Lower lobe of right lung (tissue), 2 donors: ENCODE measurements at regions not wholly inside any gene's neighbourhood (a gene's known extent, or its start where the extent isn't known, plus 50 kb on each side); places are given as distances from the start of the nearest gene placed in this dataset.
"Not testable (repeated sequence)": the region's sequence is repeated elsewhere in the genome, so short reads cannot be mapped to it uniquely, and the experiment has no call there.

Experiments used
- ATAC-seq, 2 donors: fragments of 200-7000 bp; cut with Tn5 transposase; one replicate each; pipeline ENCODE4 v1.9.1; 2020 to 2022; ENCODE audit warnings: mild to moderate bottlenecking in 2 of 2, moderate library complexity in 2 of 2
- DNase-seq: peaks from one replicate; pipeline ENCODE4 v3.0.0-alpha.2; 2020
- H3K27ac ChIP-seq: fragments of 200-600 bp; one replicate; pipeline ENCODE4 v1.8.0; 2022
- H3K27me3 ChIP-seq: fragments of 200-600 bp; one replicate; pipeline ENCODE4 v1.8.0; 2022; ENCODE audit warnings: low read depth
- H3K36me3 ChIP-seq: fragments of 200-600 bp; one replicate; pipeline ENCODE4 v1.8.0; 2022; ENCODE audit warnings: mild to moderate bottlenecking
- H3K4me1 ChIP-seq: fragments of 200-600 bp; one replicate; pipeline ENCODE4 v1.8.0; 2022
- H3K4me3 ChIP-seq: fragments of 200-600 bp; one replicate; pipeline ENCODE4 v1.8.0; 2022; ENCODE audit warnings: mild to moderate bottlenecking
- H3K9me3 ChIP-seq: fragments of 200-600 bp; one replicate; pipeline ENCODE4 v1.8.0; 2022
- intact Hi-C: fragments of 100-400 bp; cut with DNase I; formaldehyde crosslinking; loops from one replicate; pipeline ENCODE4 v1.11.0; 2022
- TF ChIP-seq, protein P1 (sequence below): fragments of 200-600 bp; IDR thresholded peaks from one replicate; pipeline ENCODE4 v1.8.0; 2022; ENCODE audit warnings: antibody characterized with exemption, mild to moderate bottlenecking
- donor health status: DM: no; HTN: yes; CAD: no; lungs with severe emphysema.

DNA sequence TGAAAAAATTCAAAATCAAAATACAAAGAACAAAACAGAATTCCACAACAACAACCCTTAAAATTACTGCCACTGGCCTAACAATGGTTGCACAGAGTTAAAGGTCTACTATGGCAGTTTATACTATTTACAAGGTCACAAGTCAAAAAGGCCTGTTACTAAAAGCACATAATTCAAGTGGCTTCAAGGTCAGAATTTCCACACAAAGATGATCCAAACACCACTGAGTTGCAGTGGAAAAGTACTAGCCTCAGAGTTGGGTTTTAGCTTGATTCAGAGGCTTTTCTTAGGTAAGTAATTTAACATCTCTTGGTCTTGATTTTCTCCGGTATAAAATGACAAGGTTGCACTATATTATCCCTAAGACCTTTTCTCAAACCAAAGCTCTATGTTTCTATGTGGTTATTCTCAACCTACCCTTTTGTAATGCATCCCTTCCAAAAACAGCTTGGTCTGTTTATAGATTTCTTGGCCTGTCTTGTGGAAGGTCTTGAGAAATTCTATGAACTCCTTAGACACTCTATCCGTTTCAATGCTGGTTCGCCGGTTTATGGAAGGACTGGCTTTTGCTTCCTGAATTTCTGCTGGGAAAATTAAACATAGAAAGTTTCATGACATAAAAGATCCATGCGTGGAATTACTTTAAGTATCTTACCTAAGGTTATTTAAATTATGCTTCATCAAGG, 69.5 kb downstream of the MDH2 start:
- ATAC-seq, H3K27me3 ChIP-seq, H3K36me3 ChIP-seq, H3K27ac ChIP-seq, intact Hi-C loops, H3K9me3 ChIP-seq, DNase-seq, H3K4me1 ChIP-seq, H3K4me3 ChIP-seq: not testable (repeated sequence)

DNA sequence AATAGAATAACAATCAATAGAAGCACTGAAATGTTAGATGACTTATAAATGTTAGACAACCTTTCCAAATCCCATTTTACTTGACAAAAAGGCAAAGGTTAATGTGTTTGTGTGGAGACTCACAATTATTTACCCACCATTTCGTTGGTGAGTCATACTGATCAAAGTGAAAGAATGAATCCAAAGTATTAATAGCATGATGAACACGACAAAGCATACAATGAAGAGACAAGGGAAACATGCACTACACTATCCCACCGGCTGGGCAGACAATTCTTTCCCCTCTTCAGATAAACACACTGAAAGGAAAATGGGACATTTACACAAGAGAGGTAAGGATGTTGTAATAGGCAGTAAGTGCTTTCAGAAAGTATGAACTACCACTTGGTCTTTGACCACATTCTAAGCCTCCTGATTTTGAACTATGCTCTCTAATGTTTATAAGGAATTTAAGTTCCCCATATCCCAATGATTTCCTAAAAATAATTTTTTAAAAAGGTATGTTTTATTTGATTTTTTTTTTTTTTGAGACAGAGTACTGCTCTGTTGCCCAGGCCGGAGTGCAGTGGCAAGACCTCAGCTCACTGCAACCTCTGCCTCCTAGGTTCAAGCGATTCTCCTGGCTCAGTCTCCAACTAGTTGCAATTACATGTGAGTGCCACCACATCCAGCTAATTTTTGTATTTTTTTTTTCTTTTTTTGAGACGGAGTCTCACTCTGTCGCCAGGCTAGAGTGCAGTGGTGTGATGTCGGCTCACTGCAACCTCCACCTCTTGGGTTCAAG, 70.5 kb downstream of the MDH2 start:
- H3K36me3 ChIP-seq, H3K27ac ChIP-seq, DNase-seq, H3K9me3 ChIP-seq, H3K4me1 ChIP-seq, H3K27me3 ChIP-seq, intact Hi-C loops, H3K4me3 ChIP-seq: not testable (repeated sequence)
- ATAC-seq = peak; percentile 51 to 59

GRCh38 chr7:76121044-76121443, 73.1 kb downstream of the MDH2 start:
- no peak for DNase-seq
- H3K4me3 ChIP-seq = no peak overlapping the region
- no peaks in the 10 kb centered on the region for H3K36me3 ChIP-seq
- TF ChIP-seq, protein P1, sequence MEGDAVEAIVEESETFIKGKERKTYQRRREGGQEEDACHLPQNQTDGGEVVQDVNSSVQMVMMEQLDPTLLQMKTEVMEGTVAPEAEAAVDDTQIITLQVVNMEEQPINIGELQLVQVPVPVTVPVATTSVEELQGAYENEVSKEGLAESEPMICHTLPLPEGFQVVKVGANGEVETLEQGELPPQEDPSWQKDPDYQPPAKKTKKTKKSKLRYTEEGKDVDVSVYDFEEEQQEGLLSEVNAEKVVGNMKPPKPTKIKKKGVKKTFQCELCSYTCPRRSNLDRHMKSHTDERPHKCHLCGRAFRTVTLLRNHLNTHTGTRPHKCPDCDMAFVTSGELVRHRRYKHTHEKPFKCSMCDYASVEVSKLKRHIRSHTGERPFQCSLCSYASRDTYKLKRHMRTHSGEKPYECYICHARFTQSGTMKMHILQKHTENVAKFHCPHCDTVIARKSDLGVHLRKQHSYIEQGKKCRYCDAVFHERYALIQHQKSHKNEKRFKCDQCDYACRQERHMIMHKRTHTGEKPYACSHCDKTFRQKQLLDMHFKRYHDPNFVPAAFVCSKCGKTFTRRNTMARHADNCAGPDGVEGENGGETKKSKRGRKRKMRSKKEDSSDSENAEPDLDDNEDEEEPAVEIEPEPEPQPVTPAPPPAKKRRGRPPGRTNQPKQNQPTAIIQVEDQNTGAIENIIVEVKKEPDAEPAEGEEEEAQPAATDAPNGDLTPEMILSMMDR = no peak
- no peak overlapping the region for H3K27ac ChIP-seq
- no peaks in the 10 kb centered on the region for H3K27me3 ChIP-seq
- intact Hi-C loops = no loop called here
- ATAC-seq = no peak
- H3K4me1 ChIP-seq = no peaks in the 10 kb centered on the region
- no peaks in the 10 kb centered on the region for H3K9me3 ChIP-seq

GRCh38 chr7:76122516-76123239, 74.8 kb downstream of the MDH2 start:
- ATAC-seq (no peak), DNase-seq (no peak)
- Histone ChIP-seq H3K27me3 (no peaks in the 10 kb centered on the region), H3K36me3 (no peaks in the 10 kb centered on the region), H3K27ac (no peak overlapping the region), H3K9me3 (no peaks in the 10 kb centered on the region), H3K4me1 (no peaks in the 10 kb centered on the region), H3K4me3 (no peak overlapping the region)
- intact Hi-C loops = no loop called here
- TF ChIP-seq, protein P1 = no peak

DNA sequence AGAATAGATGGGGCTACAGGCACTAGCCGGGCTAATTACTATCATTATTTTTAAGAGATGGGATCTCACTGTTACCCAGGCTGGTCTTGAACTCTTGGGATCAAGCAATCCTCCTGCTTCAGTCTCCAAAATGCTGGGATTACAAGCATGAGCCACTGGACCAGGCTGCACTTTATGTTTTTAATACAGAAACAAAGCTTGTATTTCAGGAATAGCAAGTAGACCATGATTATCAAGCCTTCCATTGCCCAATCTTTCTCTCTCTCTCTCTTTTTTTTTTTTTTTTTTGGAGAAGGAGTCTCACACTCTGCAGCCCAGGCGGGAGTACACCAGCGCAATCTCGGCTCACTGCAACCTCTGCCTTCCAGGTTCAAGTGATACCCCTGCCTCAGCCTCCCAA, 75.4 kb downstream of the MDH2 start:
- no peak overlapping the region for H3K27ac ChIP-seq
- no peaks in the 10 kb centered on the region for H3K27me3 ChIP-seq
- intact Hi-C loops = no loop called here
- H3K36me3 ChIP-seq = no peaks in the 10 kb centered on the region
- TF ChIP-seq, protein P1 = no peak
- no peaks in the 10 kb centered on the region for H3K4me1 ChIP-seq
- no peak for DNase-seq
- no peak for ATAC-seq
- H3K9me3 ChIP-seq = no peaks in the 10 kb centered on the region
- no peak overlapping the region for H3K4me3 ChIP-seq

DNA sequence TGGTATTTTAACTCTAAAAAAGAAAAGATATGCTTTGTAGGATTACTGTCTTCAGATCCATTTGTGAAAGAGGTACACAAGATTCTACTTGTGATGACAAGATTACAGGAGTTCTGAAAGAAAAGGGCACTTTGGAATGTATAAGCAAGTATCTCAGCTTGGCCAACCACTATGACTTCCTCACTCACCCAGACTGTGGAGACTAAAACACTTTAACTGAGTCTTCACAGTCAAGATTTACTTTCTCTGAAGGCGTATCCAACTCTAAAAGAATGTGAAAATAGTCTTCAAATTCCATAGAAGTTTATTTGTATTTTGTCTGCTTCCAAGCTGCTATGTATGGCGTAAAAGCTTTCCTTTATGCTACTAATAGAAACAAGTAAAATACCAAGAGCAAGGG, 76.1 kb upstream of the SRRM3 start:
- Histone ChIP-seq H3K9me3 (no peaks in the 10 kb centered on the region), H3K36me3 (no peaks in the 10 kb centered on the region), H3K4me1 (no peaks in the 10 kb centered on the region), H3K4me3 (no peak overlapping the region), H3K27ac (no peak overlapping the region), H3K27me3 (no peaks in the 10 kb centered on the region)
- TF ChIP-seq, protein P1 = no peak
- no peak for DNase-seq
- ATAC-seq = no peak
- intact Hi-C loops = no loop called here
